BJ (cell line): ENCODE measurements at regions not wholly inside any gene's neighbourhood (a gene's known extent, or its start where the extent isn't known, plus 50 kb on each side); places are given as distances from the start of the nearest gene placed in this dataset.

Source experiments
- CTCF ChIA-PET: fragments of 350-600 bp; formaldehyde crosslinking; extraction: SDS; loops from one replicate; lab custom pipeline; 2021; ENCODE audit warnings: antibody characterized with exemption, inconsistent platforms; lab: Yijun Ruan, JAX
- POLR2A ChIA-PET: fragments of 300-600 bp; sonication (Branson Sonifier 250); formaldehyde crosslinking; extraction: SDS; loops from one replicate; lab custom pipeline; 2021; ENCODE audit warnings: antibody characterized with exemption; lab: Charles Lee
- DNase-seq: peaks from one replicate; pipeline ENCODE4 v3.0.0-alpha.2; 2011; ENCODE audit warnings: low read depth
- H3K27me3 ChIP-seq: 2 replicates; pipeline ENCODE4 v1.6.0; 2011; ENCODE audit warnings: low read length; ENCODE audit not compliant: control insufficient read depth, insufficient read depth
- H3K36me3 ChIP-seq: 2 replicates; pipeline ENCODE4 v1.5.1; 2011; ENCODE audit warnings: low read length; ENCODE audit not compliant: control insufficient read depth, insufficient read depth
- H3K4me3 ChIP-seq: 2 replicates; pipeline ENCODE4 v1.5.1; 2011; ENCODE audit warnings: low read depth, mild to moderate bottlenecking, control low read depth, low read length
- TF ChIP-seq, protein P1 (sequence below): IDR thresholded peaks from 2 replicates; pipeline ENCODE4 v1.5.1; 2011; ENCODE audit warnings: low read depth, mild to moderate bottlenecking, control low read depth, inconsistent platforms, low read length, moderate library complexity; ENCODE audit not compliant: insufficient read depth

DNA sequence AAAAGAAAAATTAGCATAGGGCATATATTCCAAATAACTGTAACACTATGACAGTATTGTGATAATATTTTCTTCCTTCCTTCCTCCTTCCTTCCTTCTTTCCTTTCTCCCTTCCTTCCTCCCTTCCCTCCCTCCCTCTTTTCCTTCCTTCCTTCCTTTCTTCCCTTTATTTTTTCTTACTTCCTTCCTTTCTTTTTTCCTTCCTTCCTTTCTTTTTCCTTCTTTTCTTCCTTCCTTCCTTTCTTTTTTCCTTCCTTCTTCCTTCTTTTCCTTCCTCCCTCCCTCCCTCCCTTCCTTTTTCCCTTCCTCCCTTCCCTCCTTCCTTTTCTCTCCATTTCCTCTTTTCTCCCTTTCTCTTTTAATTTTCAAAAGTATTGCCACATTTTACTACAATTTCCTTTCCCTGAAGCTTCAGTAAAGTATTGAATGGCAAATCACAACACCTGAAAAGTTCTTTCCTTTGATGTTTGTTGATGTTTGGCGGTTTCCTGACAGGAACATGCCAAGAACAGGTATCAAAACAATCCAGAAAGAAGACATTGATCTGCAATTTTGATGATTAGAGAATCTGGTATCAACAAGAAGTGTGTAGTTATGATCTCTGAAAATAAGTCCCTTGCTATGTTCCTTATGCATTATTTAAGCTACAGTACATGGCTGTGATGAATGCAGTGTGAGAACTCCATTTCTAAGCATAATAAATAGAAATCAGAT, 253.1 kb upstream of the EDIL3 start:
- DNase-seq, result no peak
- Histone ChIP-seq H3K27me3 (no peaks in the 10 kb centered on the region), H3K36me3 (no peaks in the 10 kb centered on the region), H3K4me3 (no peak overlapping the region)
- POLR2A ChIA-PET, result no interaction called here
- TF ChIP-seq, protein P1, sequence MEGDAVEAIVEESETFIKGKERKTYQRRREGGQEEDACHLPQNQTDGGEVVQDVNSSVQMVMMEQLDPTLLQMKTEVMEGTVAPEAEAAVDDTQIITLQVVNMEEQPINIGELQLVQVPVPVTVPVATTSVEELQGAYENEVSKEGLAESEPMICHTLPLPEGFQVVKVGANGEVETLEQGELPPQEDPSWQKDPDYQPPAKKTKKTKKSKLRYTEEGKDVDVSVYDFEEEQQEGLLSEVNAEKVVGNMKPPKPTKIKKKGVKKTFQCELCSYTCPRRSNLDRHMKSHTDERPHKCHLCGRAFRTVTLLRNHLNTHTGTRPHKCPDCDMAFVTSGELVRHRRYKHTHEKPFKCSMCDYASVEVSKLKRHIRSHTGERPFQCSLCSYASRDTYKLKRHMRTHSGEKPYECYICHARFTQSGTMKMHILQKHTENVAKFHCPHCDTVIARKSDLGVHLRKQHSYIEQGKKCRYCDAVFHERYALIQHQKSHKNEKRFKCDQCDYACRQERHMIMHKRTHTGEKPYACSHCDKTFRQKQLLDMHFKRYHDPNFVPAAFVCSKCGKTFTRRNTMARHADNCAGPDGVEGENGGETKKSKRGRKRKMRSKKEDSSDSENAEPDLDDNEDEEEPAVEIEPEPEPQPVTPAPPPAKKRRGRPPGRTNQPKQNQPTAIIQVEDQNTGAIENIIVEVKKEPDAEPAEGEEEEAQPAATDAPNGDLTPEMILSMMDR, result no peak
- CTCF ChIA-PET, result no interaction called here

DNA sequence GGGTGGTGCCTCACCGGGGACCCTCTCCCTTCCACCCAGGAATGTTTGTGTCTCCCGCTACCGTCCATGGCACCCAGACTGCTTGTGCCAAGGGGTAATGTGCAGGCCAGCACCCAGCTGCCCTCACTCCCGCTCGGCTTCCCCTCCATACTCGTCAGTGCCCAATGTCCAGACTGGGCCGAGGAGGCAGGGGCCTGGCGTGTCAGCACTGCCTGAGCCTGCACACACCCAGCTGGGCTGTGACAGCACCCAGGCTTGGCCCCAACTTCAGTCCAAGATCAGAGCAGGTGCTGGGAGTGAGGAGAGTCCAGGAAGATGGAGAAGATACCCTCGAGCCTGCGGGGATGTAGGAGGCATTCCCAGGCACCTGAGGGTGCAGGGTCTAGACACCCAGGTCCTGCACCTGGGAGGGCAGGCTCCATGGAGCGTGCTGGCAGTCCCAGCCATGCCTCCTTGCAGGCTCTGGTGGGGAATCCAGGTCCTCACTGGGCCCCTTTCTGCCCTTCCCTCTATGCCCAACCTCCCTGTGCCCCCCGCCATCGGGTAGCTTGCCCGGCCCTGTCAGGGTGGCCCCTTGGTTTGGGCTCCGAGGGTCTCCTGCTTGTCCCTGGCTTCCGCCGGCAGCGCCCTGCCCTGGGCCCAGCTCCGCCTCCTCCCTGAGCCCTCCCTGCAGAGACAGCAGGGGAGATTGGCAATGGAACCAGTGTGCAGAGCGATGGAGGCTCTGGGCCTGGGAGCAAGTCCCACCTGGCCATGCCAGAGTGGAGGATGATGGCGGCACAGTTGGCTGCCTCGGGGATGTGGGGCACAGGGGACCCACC, 250.8 kb upstream of the EDIL3 start:
- no peaks in the 10 kb centered on the region for H3K27me3 ChIP-seq
- POLR2A ChIA-PET, result no interaction called here
- TF ChIP-seq, protein P1, result no peak
- no peaks in the 10 kb centered on the region for H3K36me3 ChIP-seq
- DNase-seq, result no peak
- H3K4me3 ChIP-seq, result no peak overlapping the region
- CTCF ChIA-PET, result no interaction called here

DNA sequence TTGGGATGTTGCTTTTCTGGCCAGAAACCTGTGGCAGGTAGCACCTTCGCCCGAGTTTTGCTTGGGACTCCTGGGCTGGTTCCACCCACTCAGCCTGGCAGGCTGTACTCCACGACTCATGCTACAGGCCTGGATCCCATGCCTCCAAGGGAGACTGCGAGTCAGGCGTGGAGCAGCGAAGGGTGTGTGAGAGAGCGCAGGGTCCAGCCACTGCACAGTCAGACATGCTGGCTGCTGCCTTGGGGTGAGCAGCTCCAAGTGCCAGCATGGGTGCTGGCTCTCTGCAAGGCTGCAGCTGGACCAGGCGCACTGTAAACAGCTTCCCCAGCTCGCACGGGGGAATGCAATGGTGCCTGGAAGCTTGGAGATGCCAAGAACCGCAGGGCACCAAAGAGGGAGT, 249.6 kb upstream of the EDIL3 start:
- Histone ChIP-seq H3K4me3 (no peak overlapping the region), H3K36me3 (no peaks in the 10 kb centered on the region), H3K27me3 (no peaks in the 10 kb centered on the region)
- ChIA-PET CTCF (no interaction called here), POLR2A (no interaction called here)
- TF ChIP-seq, protein P1, result no peak
- DNase-seq, result no peak

DNA sequence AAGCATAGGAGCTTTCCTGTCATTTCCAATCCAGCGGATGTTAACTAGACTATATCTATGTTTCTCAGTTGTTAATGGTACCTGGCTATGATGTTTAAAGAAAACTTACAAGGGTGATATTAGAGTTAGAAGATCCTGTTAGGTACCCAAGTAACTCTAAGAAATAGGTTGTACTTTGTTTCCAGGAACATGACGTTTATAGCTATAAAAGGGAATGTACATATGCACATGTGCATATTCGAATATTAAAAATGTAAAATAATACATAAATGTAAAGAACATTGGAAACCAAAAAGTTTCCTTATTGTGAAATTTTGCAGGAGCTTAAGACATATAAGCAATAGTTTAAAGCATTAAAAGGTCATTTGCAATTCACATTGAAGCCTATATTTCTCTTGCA, 247.7 kb upstream of the EDIL3 start:
- no peak for DNase-seq
- no peaks in the 10 kb centered on the region for H3K27me3 ChIP-seq
- ChIA-PET CTCF (no interaction called here), POLR2A (no interaction called here)
- no peaks in the 10 kb centered on the region for H3K36me3 ChIP-seq
- TF ChIP-seq, protein P1, result no peak
- no peak overlapping the region for H3K4me3 ChIP-seq

DNA sequence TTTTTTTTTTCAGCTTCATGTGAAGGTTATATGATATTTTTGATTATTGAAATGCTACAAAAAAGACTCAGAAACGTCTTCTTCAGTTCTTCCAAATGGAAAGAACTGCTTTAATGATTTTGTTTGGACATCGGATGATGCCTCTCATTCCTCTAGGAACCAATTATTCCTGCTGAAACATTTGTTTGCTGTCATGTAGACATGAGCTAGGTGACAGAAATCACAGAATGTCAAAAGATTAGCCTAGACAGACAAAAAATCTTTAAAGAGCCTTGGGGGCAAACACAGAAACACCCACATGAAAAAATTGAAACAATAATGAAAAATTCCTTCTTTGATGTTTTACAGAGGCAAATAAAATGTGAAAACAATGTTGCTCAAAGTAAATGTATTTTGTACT, 244.2 kb upstream of the EDIL3 start:
- CTCF ChIA-PET, result no interaction called here
- no peak for DNase-seq
- POLR2A ChIA-PET, result no interaction called here

More for the DNA sequence above, 244.2 kb upstream of the EDIL3 start:
- H3K27me3 ChIP-seq, result no peaks in the 10 kb centered on the region
- TF ChIP-seq, protein P1, result no peak
- H3K36me3 ChIP-seq, result no peaks in the 10 kb centered on the region
- H3K4me3 ChIP-seq, result no peak overlapping the region
